GM21381 (cell line): ENCODE measurements at regions not wholly inside any gene's neighbourhood (a gene's known extent, or its start where the extent isn't known, plus 50 kb on each side); places are given as distances from the start of the nearest gene placed in this dataset.
"Not testable (repeated sequence)": the region's sequence is repeated elsewhere in the genome, so short reads cannot be mapped to it uniquely, and the experiment has no call there.

Experiments
- ATAC-seq: cut with Tn5 transposase; IDR thresholded peaks from one replicate; pipeline ENCODE4 v1.9.1; 2021; ENCODE audit warnings: mild to moderate bottlenecking, moderate library complexity; ENCODE audit not compliant: unreplicated experiment

GRCh38 chr5:152607401-152608160 lies 202.5 kb upstream of the NMUR2 start:
- no peak for ATAC-seq

- no peak for ATAC-seq
These were observed 203.4 kb upstream of the NMUR2 start for GRCh38 chr5:152608458-152608857.

- ATAC-seq, result no peak
These were observed 214.7 kb upstream of the NMUR2 start for GRCh38 chr5:152619756-152620155.

GRCh38 chr5:152622628-152623027 lies 217.5 kb upstream of the NMUR2 start:
- ATAC-seq, result no peak

- ATAC-seq, result no peak
These were observed 218.9 kb upstream of the NMUR2 start for GRCh38 chr5:152623951-152624350.

- ATAC-seq, result no peak
These were observed 220.6 kb upstream of the NMUR2 start for GRCh38 chr5:152625696-152626095.

- no peak for ATAC-seq
These were observed 226.1 kb upstream of the NMUR2 start for GRCh38 chr5:152631221-152631620.

- no peak for ATAC-seq
These were observed 227.3 kb upstream of the NMUR2 start for GRCh38 chr5:152632360-152632759.

- no peak for ATAC-seq
These were observed 229.5 kb upstream of the NMUR2 start for GRCh38 chr5:152634586-152634985.

GRCh38 chr5:152638996-152639552 lies 234.0 kb upstream of the NMUR2 start:
- no peak for ATAC-seq

GRCh38 chr5:152641970-152642805 lies 237.1 kb upstream of the NMUR2 start:
- ATAC-seq, result no peak

- no peak for ATAC-seq
These were observed 237.8 kb upstream of the NMUR2 start for GRCh38 chr5:152642880-152643279.

- no peak for ATAC-seq
These were observed 239.1 kb upstream of the NMUR2 start for GRCh38 chr5:152644029-152644728.

- ATAC-seq, result no peak
These were observed 244.5 kb upstream of the NMUR2 start for GRCh38 chr5:152649609-152650008.

GRCh38 chr5:152650413-152650812 lies 245.3 kb upstream of the NMUR2 start:
- ATAC-seq, result no peak

- not testable (repeated sequence) for ATAC-seq
These were observed 254.4 kb upstream of the NMUR2 start for GRCh38 chr5:152659470-152659869.

GRCh38 chr5:152673601-152674000 lies 268.5 kb upstream of the NMUR2 start:
- ATAC-seq, result no peak

GRCh38 chr5:152674403-152674802 lies 269.3 kb upstream of the NMUR2 start:
- ATAC-seq, result no peak

GRCh38 chr5:152676196-152676595 lies 271.1 kb upstream of the NMUR2 start:
- ATAC-seq, result no peak

GRCh38 chr5:152683205-152683604 lies 278.1 kb upstream of the NMUR2 start:
- ATAC-seq, result no peak

GRCh38 chr5:152686931-152687330 lies 281.9 kb upstream of the NMUR2 start:
- ATAC-seq, result no peak
